SK-N-SH (cell line): ENCODE measurements at regions not wholly inside any gene's neighbourhood (a gene's known extent, or its start where the extent isn't known, plus 50 kb on each side); places are given as distances from the start of the nearest gene placed in this dataset.

Experiments used
- CTCF ChIA-PET: fragments of 300-600, 350-600 bp; formaldehyde crosslinking; extraction: SDS; loops from one replicate; lab custom pipeline; 2021; lab: Yijun Ruan, JAX
- POLR2A ChIA-PET: fragments of 350-600 bp; sonication (Branson Sonifier 250); formaldehyde crosslinking; extraction: SDS; loops from one replicate; lab custom pipeline; 2020; ENCODE audit warnings: antibody characterized with exemption, inconsistent platforms; lab: Yijun Ruan, JAX
- DNase-seq: peaks from one replicate; pipeline ENCODE4 v3.0.0; 2012
- H2AFZ ChIP-seq: fragments of 200-600 bp; sonication (generic); 2 replicates; pipeline ENCODE4 v1.8.1; 2016; ENCODE audit warnings: antibody characterized with exemption, mild to moderate bottlenecking, low read depth
- H3F3A ChIP-seq: fragments of 200-600 bp; sonication (generic); replicated peaks from 2 replicates; pipeline ENCODE3; 2016; ENCODE audit warnings: antibody characterized with exemption, mild to moderate bottlenecking; ENCODE audit not compliant: insufficient read depth
- H3K27ac ChIP-seq, 2 experiments: fragments of 200-500 bp in 1 of 2; fragments of 200-600 bp in 1 of 2; sonication (Bioruptor generic) in 1 of 2; sonication (generic), shearing (Covaris generic) in 1 of 2; 2 replicates each; pipeline versions ENCODE4 v1.5.1 to v1.6.1; 2014 to 2016; ENCODE audit warnings: low read depth in 2 of 2, inconsistent platforms in 1 of 2, low read length in 1 of 2, mild to moderate bottlenecking in 1 of 2, mixed read lengths in 1 of 2
- H3K27me3 ChIP-seq: fragments of 200-600 bp; sonication (generic), shearing (Covaris generic); 2 replicates; pipeline ENCODE4 v1.6.1; 2016; ENCODE audit warnings: mixed run types; ENCODE audit not compliant: insufficient read depth
- H3K36me3 ChIP-seq, 2 experiments: fragments of 200-500 bp in 1 of 2; fragments of 200-600 bp in 1 of 2; sonication (Bioruptor generic) in 1 of 2; sonication (generic) in 1 of 2; replicated peaks in 1 of 2; 2 replicates each; pipeline versions ENCODE3 to v1.5.1; 2014 to 2016; ENCODE audit warnings: low read length in 1 of 2, mild to moderate bottlenecking in 1 of 2; ENCODE audit not compliant: insufficient read depth in 2 of 2, control insufficient read depth in 1 of 2
- H3K4me1 ChIP-seq, 2 experiments: fragments of 200-500 bp in 1 of 2; fragments of 200-600 bp in 1 of 2; sonication (Bioruptor generic) in 1 of 2; sonication (generic), shearing (Covaris generic) in 1 of 2; 2 replicates each; pipeline versions ENCODE4 v1.5.1 to v1.6.1; 2014 to 2016; ENCODE audit warnings: low read depth in 1 of 2, low read length in 1 of 2, mixed run types in 1 of 2; ENCODE audit not compliant: insufficient read depth in 2 of 2, control insufficient read depth in 1 of 2
- H3K4me2 ChIP-seq: fragments of 200-600 bp; sonication (generic), shearing (Covaris generic); 2 replicates; pipeline ENCODE4 v1.6.1; 2017; ENCODE audit warnings: mixed run types
- H3K4me3 ChIP-seq, 2 experiments: fragments of 200-500 bp in 1 of 2; fragments of 200-600 bp in 1 of 2; sonication (Bioruptor generic) in 1 of 2; sonication (generic), shearing (Covaris generic) in 1 of 2; 2 replicates each; pipeline versions ENCODE4 v1.5.1 to v1.8.1; 2014 to 2016; ENCODE audit warnings: low read depth in 2 of 2, inconsistent platforms in 1 of 2, low read length in 1 of 2, mild to moderate bottlenecking in 1 of 2, mixed read lengths in 1 of 2, moderate library complexity in 1 of 2
- H3K79me2 ChIP-seq: fragments of 200-600 bp; sonication (generic); 2 replicates; pipeline ENCODE4 v1.8.1; 2017; ENCODE audit warnings: mild to moderate bottlenecking; ENCODE audit not compliant: insufficient read depth
- H3K9ac ChIP-seq: fragments of 200-600 bp; sonication (generic); 2 replicates; pipeline ENCODE4 v1.6.1; 2017; ENCODE audit warnings: mixed run types
- H3K9me2 ChIP-seq: fragments of 200-600 bp; sonication (generic); 2 replicates; pipeline ENCODE4 v1.6.1; 2017; ENCODE audit warnings: mixed run types
- H3K9me3 ChIP-seq: fragments of 200-600 bp; sonication (generic); 2 replicates; pipeline ENCODE4 v1.6.1; 2017; ENCODE audit warnings: mixed run types, mild to moderate bottlenecking, moderate library complexity
- H4K20me1 ChIP-seq: fragments of 200-600 bp; sonication (generic); 2 replicates; pipeline ENCODE4 v1.6.1; 2017; ENCODE audit warnings: mild to moderate bottlenecking, mixed run types; ENCODE audit not compliant: insufficient read depth
- CTCF ChIP-seq: fragments of 200-600 bp; sonication (generic); IDR thresholded peaks from 2 replicates; pipeline ENCODE4 v1.6.1; 2017; ENCODE audit warnings: antibody characterized with exemption, mild to moderate bottlenecking, moderate library complexity
- ELF1 ChIP-seq: IDR thresholded peaks from 2 replicates; pipeline ENCODE4 v1.4.0; 2012
- EP300 ChIP-seq, 2 experiments: IDR thresholded peaks; 2 replicates each; pipeline versions ENCODE4 v1.4.0 to v1.6.1; 2012; ENCODE audit warnings: borderline replicate concordance in 1 of 2, low read depth in 1 of 2, low read length in 1 of 2
- EZH2phosphoT487 ChIP-seq: fragments of 200-600 bp; sonication (generic); IDR thresholded peaks from 2 replicates; pipeline ENCODE4 v1.6.1; 2017; ENCODE audit warnings: low read depth, mixed run types, mild to moderate bottlenecking, antibody characterized with exemption, moderate library complexity, borderline replicate concordance
- FOSL2 ChIP-seq: IDR thresholded peaks from 2 replicates; pipeline ENCODE4 v1.4.0; 2012; ENCODE audit warnings: low read depth, mild to moderate bottlenecking, moderate library complexity, borderline replicate concordance
- FOXJ3 ChIP-seq: sonication (generic); formaldehyde crosslinking; IDR thresholded peaks from 2 replicates; pipeline ENCODE4 v1.5.1; 2020; ENCODE audit warnings: mild to moderate bottlenecking, missing genetic modification reagents
- FOXM1 ChIP-seq: IDR thresholded peaks from 2 replicates; pipeline ENCODE4 v1.4.0; 2012; ENCODE audit warnings: low read depth, mild to moderate bottlenecking
- GATA2 ChIP-seq: sonication (generic); formaldehyde crosslinking; IDR thresholded peaks from 2 replicates; pipeline ENCODE4 v1.5.0; 2020; ENCODE audit warnings: mild to moderate bottlenecking, missing genetic modification reagents
- JUND ChIP-seq: IDR thresholded peaks from 2 replicates; pipeline ENCODE4 v1.4.0; 2012
- MAX ChIP-seq: IDR thresholded peaks from 2 replicates; pipeline ENCODE4 v1.4.0; 2012; ENCODE audit warnings: low read depth
- MEF2A ChIP-seq: IDR thresholded peaks from 2 replicates; pipeline ENCODE4 v1.4.0; 2012; ENCODE audit warnings: low read depth, borderline replicate concordance
- MXI1 ChIP-seq: IDR thresholded peaks from 2 replicates; pipeline ENCODE4 v1.6.1; 2012; ENCODE audit warnings: mild to moderate bottlenecking, low read depth, low read length, improper control_type of control experiment
- RAD21 ChIP-seq: IDR thresholded peaks from 2 replicates; pipeline ENCODE4 v1.6.1; 2012; ENCODE audit warnings: mild to moderate bottlenecking, low read length
- RXRA ChIP-seq: IDR thresholded peaks from 2 replicates; pipeline ENCODE4 v1.4.0; 2012; ENCODE audit warnings: low read depth, mild to moderate bottlenecking, borderline replicate concordance
- SIN3A ChIP-seq: IDR thresholded peaks from 2 replicates; pipeline ENCODE4 v1.6.1; 2012; ENCODE audit warnings: low read depth, mild to moderate bottlenecking, low read length, moderate library complexity, borderline replicate concordance
- SMC3 ChIP-seq: IDR thresholded peaks from 2 replicates; pipeline ENCODE4 v1.6.1; 2012; ENCODE audit warnings: low read depth, low read length, improper control_type of control experiment
- TCF12 ChIP-seq: IDR thresholded peaks from 2 replicates; pipeline ENCODE4 v1.4.0; 2012
- USF1 ChIP-seq: IDR thresholded peaks from 2 replicates; pipeline ENCODE4 v1.4.0; 2012; ENCODE audit warnings: low read depth, borderline replicate concordance
- WGBS: methylation state at CpG from one replicate; pipeline ENCODE4 v1.1.6; 2017; ENCODE audit warnings: low lambda C conversion rate; 5-methylcytosine and 5-hydroxymethylcytosine counted together
- TF ChIP-seq, protein P1 (sequence below): fragments of 150-350 bp; IDR thresholded peaks from 2 replicates; pipeline ENCODE4 v1.6.1; 2017; ENCODE audit warnings: antibody characterized with exemption, low read length, low read depth, borderline replicate concordance

DNA sequence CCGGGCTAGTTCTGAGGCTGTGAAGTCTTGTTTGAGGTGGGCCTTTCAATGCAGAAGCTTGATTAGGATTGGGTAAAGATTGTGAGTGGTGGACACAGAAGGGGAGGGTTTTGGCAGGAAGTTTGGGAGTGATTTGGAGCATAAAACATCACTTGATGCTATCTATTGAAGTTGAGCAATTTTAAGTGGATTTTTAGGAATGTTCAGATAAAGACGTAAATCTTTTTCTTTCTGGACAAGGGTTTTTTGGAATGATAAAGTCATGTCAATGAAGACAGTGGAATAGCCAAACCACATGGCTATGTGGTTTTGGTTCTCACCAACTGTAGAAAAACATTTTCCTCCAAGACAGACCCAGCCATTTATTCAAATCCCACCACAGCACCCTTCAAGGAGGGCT lies 111.2 kb upstream of the SNX19 start:
- Histone ChIP-seq H3K9ac (no peak overlapping the region), H3K4me2 (no peak overlapping the region), H2AFZ (no peak overlapping the region), H4K20me1 (no peaks in the 10 kb centered on the region), H3K36me3 (no peaks in the 10 kb centered on the region), H3K27ac (no peak overlapping the region), H3K4me3 (no peak overlapping the region), H3K9me3 (no peaks in the 10 kb centered on the region), H3K9me2 (no peaks in the 10 kb centered on the region), H3F3A (no peaks in the 10 kb centered on the region), H3K79me2 (no peaks in the 10 kb centered on the region), H3K27me3 (no peaks in the 10 kb centered on the region), H3K4me1 (no peaks in the 10 kb centered on the region; a peak in 1 of 4 replicates)
- no peak for DNase-seq
- 16% methylated on average over 2 of the region's 2 CpGs for WGBS
- CTCF ChIA-PET: no interaction called here
- TF ChIP-seq SIN3A (no peak), FOXJ3 (CRISPR knock-in tag) (no peak), EZH2phosphoT487 (no peak), FOSL2 (no peak), MAX (no peak), CTCF (no peak), FOXM1 (no peak), SMC3 (no peak), ELF1 (no peak), JUND (no peak), RAD21 (no peak), USF1 (no peak), TCF12 (no peak), GATA2 (CRISPR knock-in tag) (no peak), MXI1 (no peak), EP300 (IDR thresholded peaks at IDR 0.05; ENCODE audit: borderline replicate concordance in 1 of 2, low read depth in 1 of 2, low read length in 1 of 2) (no peak), RXRA (no peak), MEF2A (no peak)
- TF ChIP-seq, protein P1, sequence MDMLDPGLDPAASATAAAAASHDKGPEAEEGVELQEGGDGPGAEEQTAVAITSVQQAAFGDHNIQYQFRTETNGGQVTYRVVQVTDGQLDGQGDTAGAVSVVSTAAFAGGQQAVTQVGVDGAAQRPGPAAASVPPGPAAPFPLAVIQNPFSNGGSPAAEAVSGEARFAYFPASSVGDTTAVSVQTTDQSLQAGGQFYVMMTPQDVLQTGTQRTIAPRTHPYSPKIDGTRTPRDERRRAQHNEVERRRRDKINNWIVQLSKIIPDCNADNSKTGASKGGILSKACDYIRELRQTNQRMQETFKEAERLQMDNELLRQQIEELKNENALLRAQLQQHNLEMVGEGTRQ: no peak
- POLR2A ChIA-PET: no interaction called here
